BLaER1 (cell line): ENCODE measurements at regions not wholly inside any gene's neighbourhood (a gene's known extent, or its start where the extent isn't known, plus 50 kb on each side); places are given as distances from the start of the nearest gene placed in this dataset.

ENCODE experiments used
- H3K27ac ChIP-seq: shearing (Covaris generic); formaldehyde crosslinking; 2 replicates; pipeline ENCODE4 v1.8.1; 2022
- H3K27me3 ChIP-seq: shearing (Covaris generic); formaldehyde crosslinking; 2 replicates; pipeline ENCODE4 v1.8.1; 2022
- H3K36me3 ChIP-seq: shearing (Covaris generic); formaldehyde crosslinking; 2 replicates; pipeline ENCODE4 v1.8.1; 2022
- H3K4me1 ChIP-seq: shearing (Covaris generic); formaldehyde crosslinking; 2 replicates; pipeline ENCODE4 v1.8.1; 2022
- H3K4me2 ChIP-seq: shearing (Covaris generic); formaldehyde crosslinking; 2 replicates; pipeline ENCODE4 v1.8.1; 2022
- H3K4me3 ChIP-seq: shearing (Covaris generic); formaldehyde crosslinking; 2 replicates; pipeline ENCODE4 v1.8.1; 2022
- H3K9ac ChIP-seq: shearing (Covaris generic); formaldehyde crosslinking; 2 replicates; pipeline ENCODE4 v1.8.1; 2022
- H3K9me3 ChIP-seq: shearing (Covaris generic); formaldehyde crosslinking; 2 replicates; pipeline ENCODE4 v1.8.1; 2022
- H4K20me1 ChIP-seq: shearing (Covaris generic); formaldehyde crosslinking; 2 replicates; pipeline ENCODE4 v1.8.1; 2022
- Cebpa-rat ChIP-seq: shearing (Covaris generic); IDR thresholded peaks from 2 replicates; pipeline ENCODE4 v1.8.1; 2022

DNA sequence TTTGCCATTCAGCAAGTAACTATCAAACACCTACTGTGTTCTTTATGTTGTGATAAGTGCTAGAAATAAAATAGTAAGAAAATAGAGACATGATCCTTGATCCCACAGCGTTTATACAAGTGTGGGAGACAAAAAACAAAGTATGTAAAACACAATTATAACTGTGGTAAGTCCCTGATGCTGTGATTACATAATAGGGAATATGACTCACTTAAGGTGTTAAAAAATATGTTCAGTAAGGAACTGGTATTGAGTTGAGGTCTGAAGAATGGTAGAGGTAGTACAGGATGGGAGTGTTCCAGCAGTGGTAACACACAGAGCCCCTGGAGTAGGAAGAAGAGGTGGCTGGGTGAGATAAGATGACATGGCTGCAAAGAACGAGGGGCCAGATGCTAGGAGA is 132.1 kb upstream of the TMC3 start:
- H3K4me1 ChIP-seq: no peaks in the 10 kb centered on the region
- no peaks in the 10 kb centered on the region for H3K36me3 ChIP-seq
- H3K4me3 ChIP-seq: no peak overlapping the region
- H3K9me3 ChIP-seq: no peaks in the 10 kb centered on the region
- H3K27me3 ChIP-seq: no peaks in the 10 kb centered on the region
- H3K4me2 ChIP-seq: no peak overlapping the region
- no peak for TF ChIP-seq Cebpa-rat
- no peaks in the 10 kb centered on the region for H4K20me1 ChIP-seq
- no peak overlapping the region for H3K27ac ChIP-seq
- no peak overlapping the region for H3K9ac ChIP-seq

DNA sequence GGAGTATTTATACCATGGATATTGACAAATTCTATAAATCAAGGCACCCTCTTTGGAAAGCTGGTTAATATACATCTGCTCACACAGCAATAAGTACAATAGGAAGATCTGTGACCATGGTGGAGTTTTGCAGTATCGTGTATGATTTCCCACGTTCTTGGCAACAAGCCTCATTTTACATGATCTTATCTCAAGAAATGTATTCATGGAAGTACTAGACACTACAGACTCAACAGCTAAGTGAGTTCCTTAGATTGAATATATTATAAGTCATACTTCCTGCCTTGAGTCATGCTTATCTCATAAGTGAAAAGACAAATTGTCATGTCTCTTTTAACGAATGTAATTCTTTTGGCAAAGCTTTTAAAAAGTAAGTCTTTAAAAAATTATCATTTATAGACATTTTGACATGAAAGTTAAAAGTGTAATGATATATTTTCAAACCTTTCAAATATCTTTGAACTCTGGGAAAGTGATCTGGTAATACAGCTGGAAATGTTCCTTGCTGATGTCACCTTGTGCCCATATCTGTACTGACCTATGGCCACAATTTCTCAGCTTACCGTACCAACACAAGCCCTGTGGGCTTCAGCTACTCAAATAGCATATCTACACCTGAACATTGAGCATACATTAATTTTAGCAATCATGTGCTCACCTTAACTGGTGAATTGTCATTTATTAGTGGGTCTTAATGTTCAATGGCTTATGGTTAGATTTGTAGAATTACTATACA is 130.3 kb upstream of the TMC3 start:
- H3K27me3 ChIP-seq: no peaks in the 10 kb centered on the region
- H4K20me1 ChIP-seq: no peaks in the 10 kb centered on the region
- TF ChIP-seq Cebpa-rat: no peak
- H3K9ac ChIP-seq: no peak overlapping the region
- H3K4me2 ChIP-seq: no peak overlapping the region
- H3K27ac ChIP-seq: no peak overlapping the region
- H3K36me3 ChIP-seq: no peaks in the 10 kb centered on the region
- no peaks in the 10 kb centered on the region for H3K9me3 ChIP-seq
- no peak overlapping the region for H3K4me3 ChIP-seq
- no peaks in the 10 kb centered on the region for H3K4me1 ChIP-seq

DNA sequence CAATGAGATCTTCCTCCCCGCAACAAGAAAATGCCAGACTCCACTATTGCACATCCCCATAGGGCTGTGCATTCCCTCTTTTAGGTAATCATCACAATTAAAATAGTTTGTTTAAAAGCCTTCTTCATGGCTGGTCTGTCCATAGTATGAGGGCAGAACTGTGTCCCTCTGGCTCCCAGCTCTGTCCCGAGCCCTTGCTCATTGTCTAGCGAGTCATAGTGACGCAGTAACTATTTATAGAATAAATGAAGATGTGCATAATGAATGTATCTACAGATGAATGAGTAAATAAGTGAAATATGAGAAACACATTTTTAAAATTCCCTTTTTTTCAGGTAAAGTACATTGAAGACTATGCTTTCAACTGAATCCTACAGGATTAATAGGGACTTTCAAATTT is 128.4 kb upstream of the TMC3 start:
- no peaks in the 10 kb centered on the region for H3K4me1 ChIP-seq
- H3K9ac ChIP-seq: no peak overlapping the region
- H3K9me3 ChIP-seq: no peaks in the 10 kb centered on the region
- no peak overlapping the region for H3K27ac ChIP-seq
- H3K4me2 ChIP-seq: no peak overlapping the region
- H4K20me1 ChIP-seq: no peaks in the 10 kb centered on the region
- H3K4me3 ChIP-seq: no peak overlapping the region
- no peaks in the 10 kb centered on the region for H3K36me3 ChIP-seq
- H3K27me3 ChIP-seq: no peaks in the 10 kb centered on the region
- no peak for TF ChIP-seq Cebpa-rat

DNA sequence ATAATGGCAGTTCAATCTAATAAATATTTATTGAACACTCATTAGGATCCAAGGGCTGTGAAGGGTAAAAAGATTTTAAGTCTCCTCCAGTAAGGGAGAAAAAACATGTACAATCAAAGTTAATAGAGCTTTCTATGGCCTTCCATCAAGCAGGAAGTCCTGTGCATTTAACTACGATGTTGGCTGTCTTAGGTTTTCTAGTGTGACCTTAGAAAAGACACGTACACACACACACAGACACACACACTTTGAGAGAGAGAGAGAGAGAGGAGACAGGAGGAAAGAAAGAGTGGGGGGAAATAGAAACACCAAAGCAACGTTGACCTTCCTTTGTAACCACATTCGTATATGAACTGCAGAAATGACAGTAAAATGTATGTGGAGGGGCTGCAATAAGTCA is 126.1 kb upstream of the TMC3 start:
- no peak overlapping the region for H3K27ac ChIP-seq
- no peaks in the 10 kb centered on the region for H3K27me3 ChIP-seq
- TF ChIP-seq Cebpa-rat: no peak
- H3K36me3 ChIP-seq: no peaks in the 10 kb centered on the region
- no peaks in the 10 kb centered on the region for H3K4me1 ChIP-seq
- H4K20me1 ChIP-seq: no peaks in the 10 kb centered on the region
- no peak overlapping the region for H3K4me3 ChIP-seq
- H3K9ac ChIP-seq: no peak overlapping the region
- H3K4me2 ChIP-seq: no peak overlapping the region
- H3K9me3 ChIP-seq: no peaks in the 10 kb centered on the region

DNA sequence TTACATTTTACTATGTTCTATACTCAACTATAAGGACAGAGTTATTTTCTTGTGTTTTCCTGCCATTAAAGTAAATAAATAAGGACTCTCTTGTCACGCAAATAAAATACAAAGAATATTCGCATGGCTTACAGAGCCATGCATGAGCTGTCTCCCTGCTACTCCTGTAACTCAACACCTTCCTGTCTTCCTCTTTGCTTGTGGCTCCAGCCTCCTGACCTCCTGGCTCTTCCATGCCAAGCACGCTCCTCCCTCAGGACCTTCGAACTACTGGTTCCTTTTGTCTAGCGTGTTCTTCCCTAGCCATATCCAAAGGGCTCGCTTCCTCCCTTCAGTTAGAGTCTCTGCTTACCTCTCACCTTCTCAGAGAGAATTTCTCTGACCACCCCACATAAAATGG is 124.3 kb upstream of the TMC3 start:
- Histone ChIP-seq H4K20me1 (no peaks in the 10 kb centered on the region), H3K4me2 (no peak overlapping the region), H3K27me3 (no peaks in the 10 kb centered on the region), H3K4me3 (no peak overlapping the region), H3K4me1 (no peaks in the 10 kb centered on the region), H3K9ac (no peak overlapping the region), H3K36me3 (no peaks in the 10 kb centered on the region), H3K27ac (no peak overlapping the region), H3K9me3 (no peaks in the 10 kb centered on the region)
- no peak for TF ChIP-seq Cebpa-rat

DNA sequence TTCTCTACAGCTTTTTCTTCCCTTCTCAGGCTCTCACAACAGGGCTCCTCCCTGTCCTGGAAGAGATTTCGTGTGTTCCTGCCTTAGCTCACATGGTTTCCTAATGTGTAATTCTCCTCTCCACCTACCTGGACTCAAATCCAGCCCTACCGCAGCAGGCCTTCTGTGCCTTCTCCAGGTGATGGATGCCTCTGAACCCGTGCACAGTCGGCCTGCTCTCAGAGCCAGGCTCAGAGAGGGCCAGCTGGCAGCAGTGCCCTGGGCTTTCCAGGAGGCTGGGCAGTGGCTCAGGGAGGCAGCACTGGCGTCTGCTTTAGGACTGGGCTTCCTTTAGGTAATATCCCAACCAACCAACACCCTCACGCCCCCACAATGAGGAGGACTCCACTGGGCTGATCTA is 123.2 kb upstream of the TMC3 start:
- Histone ChIP-seq H3K9ac (no peak overlapping the region), H3K4me2 (no peak overlapping the region), H3K4me1 (no peaks in the 10 kb centered on the region), H4K20me1 (no peaks in the 10 kb centered on the region), H3K36me3 (no peaks in the 10 kb centered on the region), H3K27ac (no peak overlapping the region), H3K27me3 (no peaks in the 10 kb centered on the region), H3K4me3 (no peak overlapping the region), H3K9me3 (no peaks in the 10 kb centered on the region)
- TF ChIP-seq Cebpa-rat: no peak

DNA sequence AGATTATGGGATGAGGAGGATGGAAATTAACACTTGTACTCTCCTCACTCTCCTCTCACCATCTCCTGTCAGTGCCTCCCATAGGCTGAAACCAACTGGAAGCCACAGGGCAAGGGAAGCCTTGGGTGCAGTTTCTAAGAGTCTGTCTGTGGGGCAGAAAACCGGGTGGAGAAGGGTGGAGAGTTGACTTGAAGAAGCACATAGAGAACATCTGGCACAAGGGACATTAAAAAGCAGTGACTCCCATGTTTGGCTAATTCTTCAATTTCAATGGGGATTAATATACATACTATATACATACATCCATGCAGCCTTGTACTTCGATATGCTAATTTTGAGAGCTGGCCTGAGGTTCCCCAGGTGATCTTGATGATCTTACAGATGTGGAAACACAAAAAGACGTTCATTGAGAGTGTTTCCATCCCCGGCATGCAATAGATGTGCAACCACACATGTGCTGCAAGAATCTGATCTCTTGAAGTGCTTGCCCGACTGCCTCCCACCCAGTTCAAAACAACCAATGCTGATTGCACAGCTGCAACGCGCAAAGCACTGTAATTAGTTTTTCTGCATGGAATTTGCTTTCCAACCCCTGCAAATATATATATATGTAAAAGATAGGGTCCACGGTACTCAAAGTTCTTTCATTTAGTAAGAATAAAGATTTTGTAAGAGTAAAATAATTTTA is 121.9 kb upstream of the TMC3 start:
- no peaks in the 10 kb centered on the region for H4K20me1 ChIP-seq
- H3K4me1 ChIP-seq: no peaks in the 10 kb centered on the region
- peaks cover 1% of the 10 kb centered on the region; the same call in 1 of the 2 replicates for H3K27me3 ChIP-seq
- no peak overlapping the region for H3K4me2 ChIP-seq
- no peaks in the 10 kb centered on the region for H3K36me3 ChIP-seq
- no peak overlapping the region for H3K4me3 ChIP-seq
- no peak for TF ChIP-seq Cebpa-rat
- no peak overlapping the region for H3K9ac ChIP-seq
- H3K9me3 ChIP-seq: no peaks in the 10 kb centered on the region
- H3K27ac ChIP-seq: no peak overlapping the region

DNA sequence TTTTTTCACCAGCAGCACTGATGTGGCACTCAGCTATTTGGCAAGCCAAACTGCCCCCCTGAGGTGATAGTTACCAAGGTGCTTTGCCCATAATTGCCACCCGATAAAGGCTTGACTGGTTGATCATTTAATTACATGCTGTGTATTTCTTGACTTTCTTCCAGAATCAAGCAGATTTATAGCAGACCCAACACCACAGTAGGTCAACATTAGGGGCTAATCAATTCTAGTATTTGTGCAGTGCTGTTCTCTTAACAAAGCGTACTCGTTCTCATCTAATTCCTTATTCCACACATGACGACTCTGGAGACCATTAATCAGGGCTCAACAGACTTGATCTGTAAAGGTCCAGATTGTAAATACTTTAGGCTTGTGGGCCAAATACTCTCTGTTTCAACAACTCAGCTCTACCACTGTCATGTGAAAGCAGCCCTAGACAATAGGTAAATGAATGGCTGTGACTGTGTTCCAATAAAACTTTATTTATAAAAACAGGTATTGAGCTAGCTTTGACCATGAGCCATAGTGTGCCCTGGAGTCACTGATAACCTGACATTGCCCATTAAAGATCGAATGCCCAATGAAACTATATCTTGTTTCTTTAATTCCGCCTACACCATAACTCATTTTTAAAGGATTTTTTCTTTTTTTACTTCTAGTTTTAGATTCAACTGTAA is 119.1 kb upstream of the TMC3 start:
- peaks cover 3% of the 10 kb centered on the region; the same call in 1 of the 2 replicates for H3K27me3 ChIP-seq

DNA sequence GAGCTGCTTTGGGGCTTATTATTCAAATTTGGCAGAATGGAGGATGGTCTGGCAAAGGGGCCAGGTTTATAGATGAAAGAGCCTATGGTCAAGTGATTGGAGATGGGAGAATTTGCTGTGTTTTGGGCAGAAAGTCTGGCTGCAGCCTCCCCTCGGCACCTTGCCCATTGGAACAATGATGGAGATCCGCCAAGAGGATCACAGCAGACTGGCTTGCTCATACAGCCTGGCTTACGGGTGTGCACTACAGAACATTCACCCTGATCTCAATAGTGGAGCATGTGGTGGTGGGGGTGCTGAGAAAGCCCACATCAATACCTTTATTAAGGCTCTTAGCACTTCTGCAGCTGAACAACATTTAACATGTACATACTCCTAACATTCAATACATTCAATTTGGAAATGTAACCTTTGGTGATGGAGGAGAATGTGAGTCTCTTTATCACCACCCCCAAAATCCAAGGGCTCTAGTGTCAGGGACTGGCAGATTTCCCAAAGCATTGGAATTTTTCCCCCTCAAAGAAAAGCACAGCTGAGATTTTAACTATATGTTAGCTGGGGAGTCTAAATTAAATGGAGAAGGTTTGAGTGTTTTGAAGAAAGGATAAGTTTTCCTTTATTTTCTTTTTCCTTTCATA is 118.4 kb upstream of the TMC3 start:
- no peak overlapping the region for H3K9ac ChIP-seq
- no peak overlapping the region for H3K4me2 ChIP-seq
- peaks cover 3% of the 10 kb centered on the region; the same call in 1 of the 2 replicates for H3K27me3 ChIP-seq
- H3K36me3 ChIP-seq: no peaks in the 10 kb centered on the region
- H3K4me1 ChIP-seq: no peaks in the 10 kb centered on the region
- no peaks in the 10 kb centered on the region for H4K20me1 ChIP-seq
- no peaks in the 10 kb centered on the region for H3K9me3 ChIP-seq
- H3K4me3 ChIP-seq: no peak overlapping the region
- no peak overlapping the region for H3K27ac ChIP-seq
- no peak for TF ChIP-seq Cebpa-rat

More for the DNA sequence above, 119.1 kb upstream of the TMC3 start:
- H3K9ac ChIP-seq: no peak overlapping the region
- no peaks in the 10 kb centered on the region for H3K36me3 ChIP-seq
- H3K27ac ChIP-seq: no peak overlapping the region
- H3K4me2 ChIP-seq: no peak overlapping the region
- no peak for TF ChIP-seq Cebpa-rat
- no peaks in the 10 kb centered on the region for H3K4me1 ChIP-seq
- H4K20me1 ChIP-seq: no peaks in the 10 kb centered on the region
- no peak overlapping the region for H3K4me3 ChIP-seq
- H3K9me3 ChIP-seq: no peaks in the 10 kb centered on the region
